WERI-Rb-1 (cell line): ENCODE measurements at regions not wholly inside any gene's neighbourhood (a gene's known extent, or its start where the extent isn't known, plus 50 kb on each side); places are given as distances from the start of the nearest gene placed in this dataset.

ENCODE experiments used
- DNase-seq: peaks from one replicate; pipeline ENCODE4 v3.0.0-alpha.2; 2020
- H3K27ac ChIP-seq: fragments of 250-450 bp; sonication (Bioruptor Pico); 2 replicates; pipeline ENCODE4 v1.5.1; 2020; ENCODE audit warnings: mild to moderate bottlenecking, moderate library complexity
- H3K27me3 ChIP-seq: fragments of 250-450 bp; sonication (Bioruptor Pico); 2 replicates; pipeline ENCODE4 v1.5.1; 2021; ENCODE audit warnings: mild to moderate bottlenecking, low read depth, moderate library complexity; ENCODE audit not compliant: insufficient read depth, severe bottlenecking
- H3K36me3 ChIP-seq: fragments of 250-450 bp; sonication (Bioruptor Pico); 2 replicates; pipeline ENCODE4 v1.5.1; 2020; ENCODE audit warnings: mild to moderate bottlenecking, moderate library complexity
- H3K4me3 ChIP-seq: 2 replicates; pipeline ENCODE4 v1.5.1; 2011; ENCODE audit warnings: low read depth, mild to moderate bottlenecking, control low read depth, low read length
- H3K9me3 ChIP-seq: fragments of 250-450 bp; sonication (Bioruptor Pico); 2 replicates; pipeline ENCODE4 v1.5.1; 2021; ENCODE audit warnings: mild to moderate bottlenecking, moderate library complexity; ENCODE audit not compliant: severe bottlenecking
- TF ChIP-seq, protein P1 (sequence below): IDR thresholded peaks from 2 replicates; pipeline ENCODE4 v1.5.1; 2011; ENCODE audit warnings: low read depth, mild to moderate bottlenecking, control low read depth, inconsistent platforms, low read length

DNA sequence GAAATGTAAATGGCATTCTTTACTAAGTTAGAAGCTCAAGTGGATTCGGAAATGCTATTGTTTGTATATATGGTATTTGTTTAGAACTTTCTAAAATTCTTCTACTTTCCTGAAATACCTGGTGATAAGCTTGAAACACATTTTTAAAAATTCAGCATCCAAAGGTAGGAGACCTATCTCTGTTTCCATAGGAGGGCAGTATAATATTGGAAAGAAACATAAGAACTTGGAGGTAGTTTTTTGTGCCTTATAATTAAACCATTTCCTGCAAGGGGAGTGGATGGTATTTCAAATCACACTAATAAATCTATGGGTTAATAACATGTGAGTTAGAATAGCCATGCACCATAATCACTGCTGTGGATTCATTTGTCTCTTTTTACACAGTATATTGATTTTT lies 217.4 kb upstream of the AADAT start:
- Histone ChIP-seq H3K4me3 (no peak overlapping the region), H3K9me3 (no peaks in the 10 kb centered on the region), H3K36me3 (no peaks in the 10 kb centered on the region), H3K27me3 (no peaks in the 10 kb centered on the region), H3K27ac (no peak overlapping the region)
- TF ChIP-seq, protein P1, sequence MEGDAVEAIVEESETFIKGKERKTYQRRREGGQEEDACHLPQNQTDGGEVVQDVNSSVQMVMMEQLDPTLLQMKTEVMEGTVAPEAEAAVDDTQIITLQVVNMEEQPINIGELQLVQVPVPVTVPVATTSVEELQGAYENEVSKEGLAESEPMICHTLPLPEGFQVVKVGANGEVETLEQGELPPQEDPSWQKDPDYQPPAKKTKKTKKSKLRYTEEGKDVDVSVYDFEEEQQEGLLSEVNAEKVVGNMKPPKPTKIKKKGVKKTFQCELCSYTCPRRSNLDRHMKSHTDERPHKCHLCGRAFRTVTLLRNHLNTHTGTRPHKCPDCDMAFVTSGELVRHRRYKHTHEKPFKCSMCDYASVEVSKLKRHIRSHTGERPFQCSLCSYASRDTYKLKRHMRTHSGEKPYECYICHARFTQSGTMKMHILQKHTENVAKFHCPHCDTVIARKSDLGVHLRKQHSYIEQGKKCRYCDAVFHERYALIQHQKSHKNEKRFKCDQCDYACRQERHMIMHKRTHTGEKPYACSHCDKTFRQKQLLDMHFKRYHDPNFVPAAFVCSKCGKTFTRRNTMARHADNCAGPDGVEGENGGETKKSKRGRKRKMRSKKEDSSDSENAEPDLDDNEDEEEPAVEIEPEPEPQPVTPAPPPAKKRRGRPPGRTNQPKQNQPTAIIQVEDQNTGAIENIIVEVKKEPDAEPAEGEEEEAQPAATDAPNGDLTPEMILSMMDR = no peak
- DNase-seq = no peak

DNA sequence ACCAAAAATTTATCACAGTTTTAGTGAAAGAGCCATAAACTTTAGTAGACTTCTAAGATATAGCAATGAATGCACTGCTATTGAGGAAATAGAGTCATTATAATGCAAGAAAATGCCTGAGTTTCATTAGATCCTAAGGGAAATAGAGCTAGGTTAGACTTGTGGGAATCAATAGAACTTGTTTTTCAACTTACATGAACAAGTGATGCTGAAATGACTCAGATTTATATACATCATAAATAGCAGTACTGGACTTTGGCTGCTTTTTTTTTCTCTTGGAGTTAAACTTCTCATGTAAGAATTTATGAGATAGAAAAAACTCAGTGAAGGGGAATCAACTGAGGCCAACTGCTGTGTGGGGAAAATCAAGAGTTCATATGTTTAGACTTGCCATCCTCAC lies 216.5 kb upstream of the AADAT start:
- Histone ChIP-seq H3K9me3 (no peaks in the 10 kb centered on the region), H3K27me3 (no peaks in the 10 kb centered on the region), H3K4me3 (no peak overlapping the region), H3K27ac (no peak overlapping the region), H3K36me3 (no peaks in the 10 kb centered on the region)
- TF ChIP-seq, protein P1 = no peak
- DNase-seq = no peak

DNA sequence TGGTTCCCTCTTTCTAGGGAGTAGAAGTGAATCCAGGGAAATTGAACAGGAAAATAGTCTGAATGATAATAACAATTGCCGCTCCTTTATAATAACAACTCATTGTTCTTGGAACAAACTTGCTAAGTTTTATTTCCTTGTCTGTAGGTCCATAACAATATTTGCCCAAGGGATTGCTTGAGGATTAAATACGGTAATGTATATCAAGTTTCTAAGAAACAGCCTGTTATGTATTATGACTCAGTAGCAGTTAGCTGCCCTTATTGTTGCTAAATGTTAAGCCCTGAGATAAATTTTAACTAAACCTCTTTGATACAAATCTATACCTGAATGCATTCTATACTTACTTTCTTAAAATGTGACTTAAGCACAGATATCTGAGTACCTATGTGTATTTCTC lies 215.9 kb upstream of the AADAT start:
- Histone ChIP-seq H3K9me3 (no peaks in the 10 kb centered on the region), H3K36me3 (no peaks in the 10 kb centered on the region), H3K4me3 (no peak overlapping the region), H3K27me3 (no peaks in the 10 kb centered on the region), H3K27ac (no peak overlapping the region)
- TF ChIP-seq, protein P1 = no peak
- DNase-seq = no peak

DNA sequence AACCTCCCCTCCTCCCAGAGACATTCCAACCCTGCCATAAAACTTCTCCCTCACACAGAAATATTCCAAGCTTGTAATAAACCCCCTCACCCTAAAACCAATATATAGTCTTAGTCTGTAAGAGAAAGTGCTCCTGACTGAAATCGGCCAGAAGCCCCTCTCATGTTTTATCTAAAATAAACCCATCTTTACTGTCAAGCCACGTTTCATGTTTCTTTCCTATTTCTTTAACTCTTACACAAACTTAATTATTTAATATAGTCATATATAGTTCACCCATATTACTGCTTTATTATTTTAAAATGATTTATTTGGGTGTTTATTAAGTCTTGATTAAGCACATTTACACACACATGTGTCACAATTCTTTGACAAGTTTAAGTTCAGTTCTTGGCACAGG lies 191.3 kb upstream of the AADAT start:
- TF ChIP-seq, protein P1 = no peak

DNA sequence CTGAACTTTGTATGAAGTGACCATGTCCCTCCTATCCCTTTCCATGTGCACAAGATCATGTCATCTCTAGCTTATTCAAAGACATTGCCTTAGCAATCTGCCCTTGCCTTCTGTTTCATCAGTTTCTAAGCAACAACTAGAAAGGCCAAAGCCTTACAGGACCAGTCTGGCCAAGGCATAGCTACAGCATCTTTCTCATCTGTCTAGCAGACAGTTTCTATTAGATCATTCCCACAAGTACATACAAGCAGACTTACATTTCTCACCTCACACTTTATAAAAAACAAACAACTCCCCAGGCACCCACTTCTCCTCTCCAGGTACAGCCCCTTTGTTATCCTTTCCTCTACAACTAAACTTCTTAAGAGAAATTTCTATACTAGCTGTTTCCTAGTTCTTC lies 188.7 kb upstream of the AADAT start:
- TF ChIP-seq, protein P1 = no peak
- peaks cover 7% of the 10 kb centered on the region for H3K9me3 ChIP-seq
- no peaks in the 10 kb centered on the region for H3K27me3 ChIP-seq
- H3K4me3 ChIP-seq = no peak overlapping the region
- no peaks in the 10 kb centered on the region for H3K36me3 ChIP-seq
- H3K27ac ChIP-seq = no peak overlapping the region
- no peak for DNase-seq

More for the DNA sequence above, 191.3 kb upstream of the AADAT start:
- Histone ChIP-seq H3K36me3 (no peaks in the 10 kb centered on the region), H3K27ac (no peak overlapping the region), H3K9me3 (peaks cover 7% of the 10 kb centered on the region), H3K27me3 (no peaks in the 10 kb centered on the region), H3K4me3 (no peak overlapping the region)
- no peak for DNase-seq

DNA sequence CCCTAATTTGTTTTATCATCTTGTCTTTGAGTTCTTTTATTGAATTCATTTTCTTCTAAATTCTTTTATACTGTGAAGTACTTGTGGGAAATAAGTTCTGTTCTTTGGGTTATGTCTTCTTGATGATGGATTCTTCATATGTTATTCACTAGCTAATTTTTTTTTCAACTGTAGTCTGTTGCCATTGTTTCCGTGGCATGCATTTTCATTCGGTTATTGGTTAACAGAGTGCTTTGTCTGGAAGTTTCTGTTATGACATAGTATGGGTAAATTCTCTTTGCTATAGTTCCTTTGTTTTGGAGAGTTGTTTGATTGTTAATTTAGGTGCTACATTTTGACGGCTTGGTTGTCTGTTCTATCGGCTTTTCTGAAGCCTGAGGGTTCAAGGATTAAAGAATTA lies 184.9 kb upstream of the AADAT start:
- Histone ChIP-seq H3K27ac (no peak overlapping the region), H3K9me3 (no peaks in the 10 kb centered on the region), H3K4me3 (no peak overlapping the region), H3K27me3 (no peaks in the 10 kb centered on the region), H3K36me3 (no peaks in the 10 kb centered on the region)
- TF ChIP-seq, protein P1 = no peak
- DNase-seq = no peak
